Cardiac muscle cell (in vitro differentiated cells and primary cell): ENCODE measurements at regions not wholly inside any gene's neighbourhood (a gene's known extent, or its start where the extent isn't known, plus 50 kb on each side); places are given as distances from the start of the nearest gene placed in this dataset.
"Not testable (repeated sequence)": the region's sequence is repeated elsewhere in the genome, so short reads cannot be mapped to it uniquely, and the experiment has no call there.

Experiments used
- DNase-seq, 2 donors: peaks; one replicate each; pipeline versions ENCODE4 v3.0.0 to v3.0.0-alpha.2; 2010 to 2017; ENCODE audit warnings: low read depth in 1 of 2, low spot score in 1 of 2
- H3K27ac ChIP-seq: fragments of 200-600 bp; sonication (generic); 2 replicates; pipeline ENCODE4 v1.5.1; 2016
- H3K27me3 ChIP-seq: fragments of 200-600 bp; sonication (generic); 2 replicates; pipeline ENCODE4 v1.6.0; 2016; ENCODE audit warnings: control low read depth
- H3K36me3 ChIP-seq: fragments of 200-600 bp; sonication (generic); 2 replicates; pipeline ENCODE4 v1.5.1; 2016; ENCODE audit warnings: control low read depth
- H3K4me1 ChIP-seq: fragments of 200-600 bp; sonication (generic); 2 replicates; pipeline ENCODE4 v1.8.1; 2017; ENCODE audit warnings: low read depth, mild to moderate bottlenecking, mixed run types
- H3K4me3 ChIP-seq: fragments of 200-600 bp; sonication (generic); 2 replicates; pipeline ENCODE4 v1.5.1; 2016; ENCODE audit warnings: mild to moderate bottlenecking
- H3K9me3 ChIP-seq: fragments of 200-600 bp; sonication (generic); 2 replicates; pipeline ENCODE4 v1.5.1; 2017; ENCODE audit warnings: low read depth, mild to moderate bottlenecking, control low read depth
- TF ChIP-seq, protein P1 (sequence below): IDR thresholded peaks from 2 replicates; pipeline ENCODE4 v1.5.1; 2012; ENCODE audit warnings: low read depth, mild to moderate bottlenecking, low read length

DNA sequence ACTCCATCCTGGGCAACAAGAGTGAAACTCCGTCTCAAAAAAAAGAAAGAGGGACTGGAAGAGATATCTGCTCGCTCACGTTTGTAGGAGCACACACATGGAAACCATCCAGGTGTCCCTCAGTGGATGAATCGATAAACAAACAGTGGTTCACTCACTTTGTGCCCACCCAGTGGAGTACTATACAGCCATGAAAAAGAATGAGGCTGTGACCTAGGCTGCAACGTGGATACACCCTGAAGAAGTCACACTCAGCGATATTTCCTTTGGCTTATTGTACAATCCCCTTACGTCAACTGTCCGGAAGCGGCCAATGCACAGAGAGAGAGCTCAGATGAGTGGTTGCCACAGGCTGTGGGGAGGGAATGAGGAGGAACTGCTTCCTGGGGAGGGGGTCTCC, 82.3 kb upstream of the PPP2R3B start:
- no peak overlapping the region for H3K27ac ChIP-seq
- no peak overlapping the region for H3K4me3 ChIP-seq
- TF ChIP-seq, protein P1, sequence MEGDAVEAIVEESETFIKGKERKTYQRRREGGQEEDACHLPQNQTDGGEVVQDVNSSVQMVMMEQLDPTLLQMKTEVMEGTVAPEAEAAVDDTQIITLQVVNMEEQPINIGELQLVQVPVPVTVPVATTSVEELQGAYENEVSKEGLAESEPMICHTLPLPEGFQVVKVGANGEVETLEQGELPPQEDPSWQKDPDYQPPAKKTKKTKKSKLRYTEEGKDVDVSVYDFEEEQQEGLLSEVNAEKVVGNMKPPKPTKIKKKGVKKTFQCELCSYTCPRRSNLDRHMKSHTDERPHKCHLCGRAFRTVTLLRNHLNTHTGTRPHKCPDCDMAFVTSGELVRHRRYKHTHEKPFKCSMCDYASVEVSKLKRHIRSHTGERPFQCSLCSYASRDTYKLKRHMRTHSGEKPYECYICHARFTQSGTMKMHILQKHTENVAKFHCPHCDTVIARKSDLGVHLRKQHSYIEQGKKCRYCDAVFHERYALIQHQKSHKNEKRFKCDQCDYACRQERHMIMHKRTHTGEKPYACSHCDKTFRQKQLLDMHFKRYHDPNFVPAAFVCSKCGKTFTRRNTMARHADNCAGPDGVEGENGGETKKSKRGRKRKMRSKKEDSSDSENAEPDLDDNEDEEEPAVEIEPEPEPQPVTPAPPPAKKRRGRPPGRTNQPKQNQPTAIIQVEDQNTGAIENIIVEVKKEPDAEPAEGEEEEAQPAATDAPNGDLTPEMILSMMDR: no peak
- H3K4me1 ChIP-seq: no peaks in the 10 kb centered on the region
- no peak for DNase-seq
- H3K9me3 ChIP-seq: no peaks in the 10 kb centered on the region
- no peaks in the 10 kb centered on the region for H3K36me3 ChIP-seq
- no peaks in the 10 kb centered on the region for H3K27me3 ChIP-seq

DNA sequence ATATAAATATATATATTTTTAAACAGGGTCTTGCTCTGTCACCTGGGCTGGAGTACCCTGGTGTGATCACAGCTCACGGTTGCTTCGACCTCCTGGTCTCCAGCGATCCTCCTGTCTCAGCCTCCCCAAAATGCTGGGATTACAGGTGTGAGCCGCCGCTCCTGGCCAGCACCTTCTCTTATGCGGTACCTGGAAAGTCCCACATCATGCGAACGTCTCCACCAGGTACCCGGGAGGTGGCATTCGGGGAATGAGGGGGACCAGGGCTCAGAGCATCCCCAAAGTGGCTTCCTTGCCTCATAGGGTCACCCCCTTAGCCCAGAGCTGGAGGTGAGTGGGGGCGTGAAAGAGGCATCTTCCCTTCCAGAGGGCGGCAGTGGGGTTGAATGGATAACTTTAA, 84.0 kb upstream of the PPP2R3B start:
- TF ChIP-seq, protein P1: no peak
- Histone ChIP-seq H3K4me3 (no peak overlapping the region), H3K27ac (no peak overlapping the region), H3K36me3 (no peaks in the 10 kb centered on the region), H3K27me3 (no peaks in the 10 kb centered on the region), H3K9me3 (no peaks in the 10 kb centered on the region), H3K4me1 (no peaks in the 10 kb centered on the region)
- DNase-seq: no peak

DNA sequence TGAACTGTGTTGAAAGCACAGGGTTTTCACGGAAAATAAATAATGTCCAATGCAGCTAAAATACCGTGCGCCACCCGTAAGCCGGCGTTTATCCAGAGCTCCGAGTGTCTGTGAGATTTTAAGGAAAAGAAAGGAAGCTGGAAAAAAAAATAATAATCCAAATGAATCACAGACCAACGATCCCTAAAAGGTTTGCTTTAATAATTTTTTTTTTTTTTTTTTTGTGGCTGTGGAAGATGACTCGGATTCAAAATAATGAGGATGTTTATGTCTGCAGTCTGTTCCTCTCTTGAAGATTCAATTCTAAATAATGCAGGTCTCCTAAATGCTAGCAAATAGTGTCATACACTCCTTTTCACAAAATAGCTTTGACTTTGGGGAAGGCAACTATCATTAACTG, 84.6 kb upstream of the PPP2R3B start:
- Histone ChIP-seq H3K36me3 (no peaks in the 10 kb centered on the region), H3K27me3 (no peaks in the 10 kb centered on the region), H3K27ac (no peak overlapping the region), H3K4me1 (no peaks in the 10 kb centered on the region), H3K4me3 (no peak overlapping the region), H3K9me3 (no peaks in the 10 kb centered on the region)
- TF ChIP-seq, protein P1: no peak
- DNase-seq: no peak

DNA sequence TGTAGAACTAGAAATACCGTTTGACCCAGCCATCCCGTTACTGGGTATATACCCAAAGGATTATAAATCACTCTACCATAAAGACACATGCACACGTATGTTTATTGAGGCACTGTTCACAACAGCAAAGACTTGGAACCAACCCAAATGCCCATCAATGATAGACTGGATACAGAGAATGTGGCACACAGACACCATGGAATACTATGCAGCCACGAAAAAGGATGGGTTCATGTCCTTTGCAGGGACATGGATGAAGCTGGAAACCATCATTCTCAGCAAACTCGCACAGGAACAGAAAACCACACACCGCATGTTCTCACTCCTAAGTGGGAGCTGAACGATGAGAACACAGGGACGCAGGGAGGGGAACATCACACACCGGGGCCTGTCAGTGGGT, 85.6 kb upstream of the PPP2R3B start:
- H3K27me3 ChIP-seq, DNase-seq, H3K36me3 ChIP-seq, H3K4me3 ChIP-seq, H3K27ac ChIP-seq, H3K9me3 ChIP-seq, H3K4me1 ChIP-seq: not testable (repeated sequence)

DNA sequence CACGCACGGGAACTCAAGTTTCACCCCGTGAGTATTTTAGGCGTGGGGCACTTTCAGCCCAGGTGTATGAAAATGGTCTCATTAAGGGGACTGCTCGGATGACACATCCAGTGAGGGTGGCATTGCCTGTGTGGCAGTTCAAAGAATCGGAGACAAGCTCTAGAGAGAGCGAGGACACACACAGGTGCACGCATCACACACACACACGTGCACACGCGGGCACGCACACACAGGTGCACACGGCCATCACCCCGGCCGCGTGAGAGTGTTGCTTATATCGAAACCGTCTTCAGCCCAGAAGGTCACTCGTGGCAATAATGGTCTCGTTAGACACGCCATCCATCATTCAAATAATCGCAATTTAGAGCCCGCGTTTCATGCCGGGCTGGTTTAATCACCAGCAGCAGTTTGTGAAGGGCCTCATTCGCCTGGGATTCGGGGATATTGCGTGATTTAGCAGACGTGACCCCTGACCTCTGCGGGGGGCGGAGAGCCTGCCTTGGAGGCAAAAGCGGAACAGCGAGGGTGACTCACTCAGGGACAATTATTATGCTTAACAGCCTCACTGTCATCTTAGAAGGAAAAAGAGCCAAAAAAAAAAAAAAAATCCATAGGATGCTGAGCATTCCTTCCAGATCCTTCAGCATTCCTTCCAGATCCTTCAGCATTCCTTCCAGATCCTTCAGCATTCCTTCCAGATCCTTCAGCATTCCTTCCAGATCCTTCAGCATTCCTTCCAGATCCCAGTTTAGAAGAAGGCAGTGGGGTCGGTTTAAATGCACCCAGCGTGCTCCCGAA, 89.4 kb upstream of the PPP2R3B start:
- no peak for DNase-seq
- Histone ChIP-seq H3K27ac (no peak overlapping the region), H3K4me3 (no peak overlapping the region), H3K4me1 (no peaks in the 10 kb centered on the region), H3K36me3 (no peaks in the 10 kb centered on the region), H3K27me3 (no peaks in the 10 kb centered on the region), H3K9me3 (no peaks in the 10 kb centered on the region)
- TF ChIP-seq, protein P1: no peak

DNA sequence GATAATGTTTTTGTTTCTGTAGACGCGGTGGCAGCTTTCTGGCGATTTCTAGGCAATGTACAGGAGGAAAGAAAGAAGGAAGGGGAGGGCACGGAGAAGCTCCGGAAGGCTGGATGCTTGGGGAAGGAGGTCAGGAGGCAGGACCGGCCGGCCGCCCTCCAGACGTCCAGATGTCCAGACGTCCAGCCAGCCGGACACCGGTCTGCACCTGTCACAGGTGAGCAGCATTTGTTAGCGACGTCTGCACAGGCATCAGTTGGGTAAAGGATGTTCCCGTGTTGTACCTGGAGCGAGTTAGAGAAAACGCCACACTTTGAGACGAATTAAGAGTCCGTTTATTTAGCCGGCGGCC, 90.0 kb upstream of the PPP2R3B start:
- DNase-seq: no peak
- TF ChIP-seq, protein P1: no peak
- no peaks in the 10 kb centered on the region for H3K27me3 ChIP-seq
- no peaks in the 10 kb centered on the region for H3K9me3 ChIP-seq
- H3K36me3 ChIP-seq: no peaks in the 10 kb centered on the region
- no peak overlapping the region for H3K27ac ChIP-seq
- H3K4me3 ChIP-seq: no peak overlapping the region
- H3K4me1 ChIP-seq: no peaks in the 10 kb centered on the region
